NCI-H345 treated with DMSO at 0.1 percent for 48 hours (cell line): ENCODE measurements at regions not wholly inside any gene's neighbourhood (a gene's known extent, or its start where the extent isn't known, plus 50 kb on each side); places are given as distances from the start of the nearest gene placed in this dataset.
"Not testable (repeated sequence)": the region's sequence is repeated elsewhere in the genome, so short reads cannot be mapped to it uniquely, and the experiment has no call there.

ENCODE experiments used
- DNase-seq: peaks from one replicate; lab custom pipeline; 2025; ENCODE audit not compliant: unreplicated experiment; lab: John Stamatoyannopoulos, UW

DNA sequence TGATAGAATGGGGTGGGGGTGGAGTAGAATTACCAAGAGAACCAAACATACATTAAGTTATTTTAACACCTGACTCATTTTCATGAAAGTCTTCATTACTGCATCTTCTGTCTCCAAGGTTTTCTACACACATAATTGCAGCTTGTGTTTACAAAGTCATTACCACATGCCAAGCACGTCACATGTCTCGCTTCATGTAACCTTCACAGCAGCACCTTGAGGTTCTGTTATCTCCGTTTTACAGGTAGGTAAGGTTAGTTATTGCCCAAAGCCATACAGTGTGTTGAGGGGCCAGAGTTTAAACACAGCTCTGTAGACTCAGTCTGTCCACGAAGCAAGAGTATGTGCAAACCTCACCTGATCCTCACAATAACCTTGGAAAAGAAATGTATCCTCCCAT, 64.3 kb upstream of the RBM19 start:
- peak; percentile 54 for DNase-seq

DNA sequence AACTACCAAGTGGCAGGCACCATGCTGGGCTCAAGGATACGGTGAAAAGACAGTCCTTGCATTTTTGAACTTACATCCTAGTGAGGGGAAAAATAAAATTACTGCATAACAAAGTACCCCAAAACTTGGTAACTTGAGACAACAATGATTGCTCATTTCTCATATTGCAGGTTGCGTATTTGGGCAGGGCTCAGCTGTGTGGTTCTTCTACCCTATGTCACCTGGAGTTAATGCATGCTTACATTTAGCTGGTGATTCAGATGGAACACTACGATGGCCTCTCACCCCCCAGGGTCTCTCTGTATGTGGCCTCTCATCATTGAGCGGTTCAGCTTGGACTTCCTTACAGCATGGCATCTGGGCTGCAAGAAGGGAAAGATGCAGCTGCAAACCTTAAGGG, 60.7 kb upstream of the RBM19 start:
- DNase-seq: no peak

GRCh38 chr12:114025935-114026334, 59.8 kb upstream of the RBM19 start:
- no peak for DNase-seq

DNA sequence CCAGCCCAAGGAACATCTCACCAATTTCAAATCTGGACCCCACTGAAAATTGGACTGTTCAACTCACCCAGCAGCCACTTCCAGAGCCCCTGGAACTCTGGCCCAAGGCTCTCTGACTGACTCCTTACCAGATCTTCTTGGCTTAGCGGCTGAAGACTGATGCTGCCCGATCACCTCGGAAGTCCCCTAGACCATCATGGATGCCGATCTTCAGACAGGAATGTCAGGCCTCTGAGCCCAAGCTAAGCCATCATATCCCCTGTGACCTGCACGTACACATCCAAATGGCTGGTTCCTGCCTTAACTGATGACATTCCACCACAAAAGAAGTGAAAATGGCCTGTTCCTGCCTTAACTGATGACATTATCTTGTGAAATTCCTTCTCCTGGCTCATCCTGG, 56.0 kb upstream of the RBM19 start:
- DNase-seq: not testable (repeated sequence)

GRCh38 chr12:114018669-114019068, 52.5 kb upstream of the RBM19 start:
- no peak for DNase-seq
